ENCODE measurements at regions not wholly inside any gene's neighbourhood (a gene's known extent, or its start where the extent isn't known, plus 50 kb on each side); places are given as distances from the start of the nearest gene placed in this dataset.

- WGBS, result 94% methylated on average over 5 of the region's 5 CpGs
- Histone ChIP-seq H3K27me3 (no peaks in the 10 kb centered on the region), H3K9me3 (no peaks in the 10 kb centered on the region), H3K4me1 (peaks cover 0 to 13% (median 3%) of the 10 kb centered on the region in 4 donors), H3K36me3 (no peaks in the 10 kb centered on the region), H3K4me3 (no peak overlapping the region), H3K27ac (replicated peaks in 1 of 4) (no peak overlapping the region)
- TF ChIP-seq POLR2AphosphoS5 (IDR thresholded peaks at IDR 0.05), result no peak
- TF ChIP-seq EP300 (IDR thresholded peaks at IDR 0.05), result no peak
- TF ChIP-seq, protein P1, sequence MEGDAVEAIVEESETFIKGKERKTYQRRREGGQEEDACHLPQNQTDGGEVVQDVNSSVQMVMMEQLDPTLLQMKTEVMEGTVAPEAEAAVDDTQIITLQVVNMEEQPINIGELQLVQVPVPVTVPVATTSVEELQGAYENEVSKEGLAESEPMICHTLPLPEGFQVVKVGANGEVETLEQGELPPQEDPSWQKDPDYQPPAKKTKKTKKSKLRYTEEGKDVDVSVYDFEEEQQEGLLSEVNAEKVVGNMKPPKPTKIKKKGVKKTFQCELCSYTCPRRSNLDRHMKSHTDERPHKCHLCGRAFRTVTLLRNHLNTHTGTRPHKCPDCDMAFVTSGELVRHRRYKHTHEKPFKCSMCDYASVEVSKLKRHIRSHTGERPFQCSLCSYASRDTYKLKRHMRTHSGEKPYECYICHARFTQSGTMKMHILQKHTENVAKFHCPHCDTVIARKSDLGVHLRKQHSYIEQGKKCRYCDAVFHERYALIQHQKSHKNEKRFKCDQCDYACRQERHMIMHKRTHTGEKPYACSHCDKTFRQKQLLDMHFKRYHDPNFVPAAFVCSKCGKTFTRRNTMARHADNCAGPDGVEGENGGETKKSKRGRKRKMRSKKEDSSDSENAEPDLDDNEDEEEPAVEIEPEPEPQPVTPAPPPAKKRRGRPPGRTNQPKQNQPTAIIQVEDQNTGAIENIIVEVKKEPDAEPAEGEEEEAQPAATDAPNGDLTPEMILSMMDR (IDR thresholded peaks at IDR 0.05), result no peak
- TF ChIP-seq POLR2A (IDR thresholded peaks at IDR 0.05; ENCODE audit: low read depth), result no peak
- DNase-seq (ENCODE audit: extremely low spot score), result no peak
- intact Hi-C loops (cut with DNase I), result no loop called here
These were observed 739.7 kb upstream of the RIOK2 start for GRCh38 chr5:97922776-97923175.

DNA sequence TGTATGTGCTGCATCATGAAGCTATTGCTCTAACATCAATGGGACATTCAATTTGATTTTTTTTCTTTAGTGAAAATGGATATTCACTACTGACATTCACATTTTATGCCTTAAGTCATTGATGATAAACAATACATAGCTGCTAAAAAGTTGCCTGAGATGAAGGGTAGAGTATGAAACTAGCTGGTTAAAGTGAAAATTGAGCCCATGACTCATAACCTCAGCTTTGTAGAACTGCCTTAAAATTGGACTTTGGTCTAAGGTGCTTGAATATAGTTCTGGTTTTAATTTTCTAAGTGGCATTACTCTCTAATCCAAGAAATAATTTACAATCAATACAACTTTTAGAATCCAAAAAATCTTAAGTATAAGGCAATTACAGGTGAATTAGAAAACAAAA, 740.4 kb upstream of the RIOK2 start:
- H3K36me3 ChIP-seq, result no peaks in the 10 kb centered on the region
- TF ChIP-seq POLR2AphosphoS5 (IDR thresholded peaks at IDR 0.05), result no peak
- TF ChIP-seq EP300 (IDR thresholded peaks at IDR 0.05), result no peak
- no peak for TF ChIP-seq POLR2A (IDR thresholded peaks at IDR 0.05; ENCODE audit: low read depth)
- TF ChIP-seq, protein P1 (IDR thresholded peaks at IDR 0.05), result no peak
- H3K4me3 ChIP-seq, result no peak overlapping the region
- H3K27ac ChIP-seq (replicated peaks in 1 of 4), result no peak overlapping the region
- H3K4me1 ChIP-seq, result peaks cover 0 to 9% (median 3%) of the 10 kb centered on the region in 4 donors
- H3K9me3 ChIP-seq, result no peaks in the 10 kb centered on the region
- DNase-seq (ENCODE audit: extremely low spot score), result no peak
- H3K27me3 ChIP-seq, result no peaks in the 10 kb centered on the region
- intact Hi-C loops (cut with DNase I), result no loop called here

DNA sequence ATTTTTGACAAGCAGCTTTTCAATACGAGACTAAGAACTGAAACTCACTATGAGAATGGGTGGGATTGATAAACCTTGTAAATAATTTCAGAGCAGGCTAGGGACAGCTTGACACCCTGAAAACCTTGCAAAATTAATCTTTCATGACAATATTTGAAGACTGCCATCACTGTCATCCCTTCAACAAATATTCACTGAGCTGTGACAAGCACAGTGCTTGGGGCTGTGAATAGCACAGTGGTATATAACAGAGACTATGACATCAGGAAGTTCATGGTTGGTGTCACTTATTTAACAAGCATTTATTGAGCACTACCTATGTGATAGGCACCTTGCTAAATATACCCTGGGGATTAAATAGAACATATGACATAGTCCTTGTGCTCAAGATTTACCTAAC, 741.0 kb upstream of the RIOK2 start:
- DNase-seq (ENCODE audit: extremely low spot score), result no peak
- peaks cover 0 to 5% (median 2%) of the 10 kb centered on the region in 4 donors for H3K4me1 ChIP-seq
- H3K27me3 ChIP-seq, result no peaks in the 10 kb centered on the region
- 89% methylated on average over 1 of the region's 1 CpG for WGBS
- H3K27ac ChIP-seq (replicated peaks in 1 of 4), result no peak overlapping the region
- no peak overlapping the region for H3K4me3 ChIP-seq
- H3K36me3 ChIP-seq, result no peaks in the 10 kb centered on the region
- intact Hi-C loops (cut with DNase I), result no loop called here
- H3K9me3 ChIP-seq, result no peaks in the 10 kb centered on the region
- TF ChIP-seq, protein P1 (IDR thresholded peaks at IDR 0.05), result no peak
- no peak for TF ChIP-seq POLR2A (IDR thresholded peaks at IDR 0.05; ENCODE audit: low read depth)
- no peak for TF ChIP-seq EP300 (IDR thresholded peaks at IDR 0.05)
- no peak for TF ChIP-seq POLR2AphosphoS5 (IDR thresholded peaks at IDR 0.05)

- TF ChIP-seq, protein P1 (IDR thresholded peaks at IDR 0.05), result no peak
- TF ChIP-seq EP300 (IDR thresholded peaks at IDR 0.05) (no peak), POLR2AphosphoS5 (IDR thresholded peaks at IDR 0.05) (no peak), POLR2A (IDR thresholded peaks at IDR 0.05; ENCODE audit: low read depth) (no peak)
- no peaks in the 10 kb centered on the region for H3K9me3 ChIP-seq
- H3K36me3 ChIP-seq, result no peaks in the 10 kb centered on the region
- no peaks in the 10 kb centered on the region for H3K4me1 ChIP-seq
- H3K4me3 ChIP-seq, result no peak overlapping the region
- H3K27me3 ChIP-seq, result no peaks in the 10 kb centered on the region
- WGBS, result 100% methylated on average over 1 of the region's 1 CpG
- intact Hi-C loops (cut with DNase I), result no loop called here
- no peak for DNase-seq (ENCODE audit: extremely low spot score)
- H3K27ac ChIP-seq (replicated peaks in 1 of 4), result no peak overlapping the region
These were observed 746.3 kb upstream of the RIOK2 start for GRCh38 chr5:97929383-97929782.

DNA sequence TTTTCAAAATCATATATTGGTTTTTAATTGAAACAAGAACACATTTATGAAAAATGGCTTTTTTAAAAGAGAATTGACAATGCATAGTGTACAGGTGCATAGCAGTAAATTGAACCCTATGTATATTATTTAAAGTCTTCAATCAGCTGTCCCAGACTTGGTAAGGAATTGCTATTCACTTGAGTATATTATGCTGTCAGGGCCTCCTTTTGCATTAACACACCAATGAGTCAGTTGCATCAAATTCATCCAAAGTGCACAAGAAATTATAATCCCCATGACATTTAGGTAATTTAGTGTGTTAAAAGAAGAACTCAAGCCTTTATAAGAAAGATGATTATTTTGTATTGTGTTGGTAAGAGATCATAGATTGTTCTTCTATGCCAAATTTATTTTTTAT, 748.8 kb upstream of the RIOK2 start:
- Histone ChIP-seq H3K4me1 (no peaks in the 10 kb centered on the region), H3K9me3 (no peaks in the 10 kb centered on the region), H3K4me3 (no peak overlapping the region), H3K27ac (replicated peaks in 1 of 4) (no peak overlapping the region), H3K36me3 (no peaks in the 10 kb centered on the region), H3K27me3 (no peaks in the 10 kb centered on the region)
- DNase-seq (ENCODE audit: extremely low spot score), result no peak
- intact Hi-C loops (cut with DNase I), result no loop called here
- no peak for TF ChIP-seq POLR2AphosphoS5 (IDR thresholded peaks at IDR 0.05)
- TF ChIP-seq, protein P1 (IDR thresholded peaks at IDR 0.05), result no peak
- TF ChIP-seq POLR2A (IDR thresholded peaks at IDR 0.05; ENCODE audit: low read depth), result no peak
- no peak for TF ChIP-seq EP300 (IDR thresholded peaks at IDR 0.05)
